Activated CD8-positive, alpha-beta memory T cell treated with anti-CD3 and anti-CD28 coated beads for 4 hours (primary cell): ENCODE measurements at regions not wholly inside any gene's neighbourhood (a gene's known extent, or its start where the extent isn't known, plus 50 kb on each side); places are given as distances from the start of the nearest gene placed in this dataset.

Source experiments
- DNase-seq, 2 donors: peaks; one replicate each; pipeline ENCODE4 v3.0.0-alpha.2; 2020; ENCODE audit warnings: low read depth in 2 of 2

- DNase-seq: no peak
Measured at GRCh38 chr15:46416544-46416943, 781.7 kb downstream of the SQOR start.

GRCh38 chr15:46420990-46421389 is 786.2 kb downstream of the SQOR start:
- DNase-seq: no peak

- DNase-seq: no peak
Measured at GRCh38 chr15:46441294-46442062, 806.6 kb downstream of the SQOR start.

- DNase-seq: no peak
Measured at GRCh38 chr15:46442184-46442583, 807.4 kb downstream of the SQOR start.

GRCh38 chr15:46442901-46443590 is 808.2 kb downstream of the SQOR start:
- DNase-seq: no peak

- DNase-seq: no peak
Measured at GRCh38 chr15:46450112-46450809, 815.4 kb downstream of the SQOR start.

GRCh38 chr15:46450810-46451182 is 816.0 kb downstream of the SQOR start:
- no peak for DNase-seq

- DNase-seq: no peak
Measured at GRCh38 chr15:46452297-46452820, 817.5 kb downstream of the SQOR start.

- no peak for DNase-seq
Measured at GRCh38 chr15:46456456-46456855, 821.6 kb downstream of the SQOR start.

GRCh38 chr15:46460431-46461094 is 825.7 kb downstream of the SQOR start:
- no peak for DNase-seq

GRCh38 chr15:46461416-46461815 is 826.6 kb downstream of the SQOR start:
- DNase-seq: no peak

GRCh38 chr15:46467041-46467440 is 832.2 kb downstream of the SQOR start:
- no peak for DNase-seq

- no peak for DNase-seq
Measured at GRCh38 chr15:46471096-46471495, 836.3 kb downstream of the SQOR start.

GRCh38 chr15:46489276-46489675 is 854.4 kb downstream of the SQOR start:
- DNase-seq: no peak

GRCh38 chr15:46496491-46497115 is 861.8 kb downstream of the SQOR start:
- DNase-seq: no peak

GRCh38 chr15:46502667-46503066 is 867.8 kb downstream of the SQOR start:
- DNase-seq: no peak

- DNase-seq: no peak
Measured at GRCh38 chr15:46518381-46518780, 883.6 kb downstream of the SQOR start.

GRCh38 chr15:46523701-46524100 is 888.9 kb downstream of the SQOR start:
- no peak for DNase-seq

- no peak for DNase-seq
Measured at GRCh38 chr15:46525984-46526725, 891.3 kb downstream of the SQOR start.

GRCh38 chr15:46526726-46527110 is 891.9 kb downstream of the SQOR start:
- DNase-seq: no peak

GRCh38 chr15:46543626-46544025 is 908.8 kb downstream of the SQOR start:
- no peak for DNase-seq
